GM21447 (cell line): ENCODE measurements at regions not wholly inside any gene's neighbourhood (a gene's known extent, or its start where the extent isn't known, plus 50 kb on each side); places are given as distances from the start of the nearest gene placed in this dataset.

Experiments
- ATAC-seq: cut with Tn5 transposase; IDR thresholded peaks from one replicate; pipeline ENCODE4 v1.9.1; 2021; ENCODE audit not compliant: unreplicated experiment

GRCh38 chr13:90403330-90404082, 944.0 kb upstream of the MIR17HG start:
- no peak for ATAC-seq

- no peak for ATAC-seq
Measured at GRCh38 chr13:90405301-90405700, 942.2 kb upstream of the MIR17HG start.

GRCh38 chr13:90412980-90413379, 934.5 kb upstream of the MIR17HG start:
- ATAC-seq, result no peak

GRCh38 chr13:90413548-90413947, 933.9 kb upstream of the MIR17HG start:
- ATAC-seq, result no peak

GRCh38 chr13:90414691-90415596, 932.5 kb upstream of the MIR17HG start:
- no peak for ATAC-seq

- ATAC-seq, result no peak
Measured at GRCh38 chr13:90415902-90416301, 931.6 kb upstream of the MIR17HG start.

GRCh38 chr13:90416519-90416918, 931.0 kb upstream of the MIR17HG start:
- ATAC-seq, result no peak

- ATAC-seq, result no peak
Measured at GRCh38 chr13:90416938-90417337, 930.5 kb upstream of the MIR17HG start.

- ATAC-seq, result no peak
Measured at GRCh38 chr13:90420683-90421082, 926.8 kb upstream of the MIR17HG start.

GRCh38 chr13:90427322-90428272, 919.9 kb upstream of the MIR17HG start:
- ATAC-seq, result no peak

- no peak for ATAC-seq
Measured at GRCh38 chr13:90428522-90429210, 918.8 kb upstream of the MIR17HG start.

- no peak for ATAC-seq
Measured at GRCh38 chr13:90430127-90430526, 917.4 kb upstream of the MIR17HG start.

GRCh38 chr13:90436697-90437096, 910.8 kb upstream of the MIR17HG start:
- no peak for ATAC-seq

- no peak for ATAC-seq
Measured at GRCh38 chr13:90438576-90438975, 908.9 kb upstream of the MIR17HG start.

- no peak for ATAC-seq
Measured at GRCh38 chr13:90443268-90443667, 904.2 kb upstream of the MIR17HG start.

- no peak for ATAC-seq
Measured at GRCh38 chr13:90444232-90444631, 903.3 kb upstream of the MIR17HG start.

GRCh38 chr13:90445179-90445578, 902.3 kb upstream of the MIR17HG start:
- no peak for ATAC-seq

- ATAC-seq, result no peak
Measured at GRCh38 chr13:90447034-90447733, 900.3 kb upstream of the MIR17HG start.

- no peak for ATAC-seq
Measured at GRCh38 chr13:90447734-90448101, 899.8 kb upstream of the MIR17HG start.
